Testis (tissue), 2 donors: ENCODE measurements at regions not wholly inside any gene's neighbourhood (a gene's known extent, or its start where the extent isn't known, plus 50 kb on each side); places are given as distances from the start of the nearest gene placed in this dataset.

ENCODE experiments used
- DNase-seq: peaks from one replicate; pipeline ENCODE4 v3.0.0-alpha.2; 2019
- H3K27ac ChIP-seq, 2 donors: fragments of 200-600 bp; sonication (generic); one replicate each; pipeline ENCODE4 v1.5.1; 2019
- H3K27me3 ChIP-seq: fragments of 200-600 bp; sonication (generic); one replicate; pipeline ENCODE4 v1.5.1; 2019
- H3K36me3 ChIP-seq: fragments of 200-600 bp; sonication (generic); one replicate; pipeline ENCODE4 v1.5.1; 2017; ENCODE audit warnings: low read depth; ENCODE audit errors: missing control alignments
- H3K4me1 ChIP-seq: fragments of 200-600 bp; sonication (generic); one replicate; pipeline ENCODE4 v1.5.1; 2019
- H3K4me3 ChIP-seq, 2 donors: fragments of 200-600 bp; sonication (generic); one replicate each; pipeline ENCODE4 v1.5.1; 2017 to 2019
- H3K9me3 ChIP-seq: fragments of 200-600 bp; sonication (generic); one replicate; pipeline ENCODE4 v1.5.1; 2017
- POLR2A ChIP-seq: fragments of 450-650 bp; IDR thresholded peaks from one replicate; pipeline ENCODE4 v1.6.1; 2017; ENCODE audit warnings: antibody characterized with exemption, mild to moderate bottlenecking, moderate library complexity
- WGBS, 2 donors: methylation state at CpG; one replicate each; pipeline ENCODE4 v1.1.5; 2018; 5-methylcytosine and 5-hydroxymethylcytosine counted together
- intact Hi-C: fragments of 100-400 bp; cut with DNase I; formaldehyde crosslinking; loops from one replicate; pipeline ENCODE4 v1.15.1; 2023; ENCODE audit warnings: low total_unique reads
- TF ChIP-seq, protein P1 (sequence below), 3 experiments: fragments of 450-650 bp in 2 of 3; fragments of 200-600 bp in 1 of 3; sonication (generic) in 1 of 3; IDR thresholded peaks; one replicate each; pipeline ENCODE4 v1.5.1; 2016 to 2019; ENCODE audit warnings: antibody characterized with exemption in 3 of 3, mild to moderate bottlenecking in 2 of 3, moderate library complexity in 1 of 3

DNA sequence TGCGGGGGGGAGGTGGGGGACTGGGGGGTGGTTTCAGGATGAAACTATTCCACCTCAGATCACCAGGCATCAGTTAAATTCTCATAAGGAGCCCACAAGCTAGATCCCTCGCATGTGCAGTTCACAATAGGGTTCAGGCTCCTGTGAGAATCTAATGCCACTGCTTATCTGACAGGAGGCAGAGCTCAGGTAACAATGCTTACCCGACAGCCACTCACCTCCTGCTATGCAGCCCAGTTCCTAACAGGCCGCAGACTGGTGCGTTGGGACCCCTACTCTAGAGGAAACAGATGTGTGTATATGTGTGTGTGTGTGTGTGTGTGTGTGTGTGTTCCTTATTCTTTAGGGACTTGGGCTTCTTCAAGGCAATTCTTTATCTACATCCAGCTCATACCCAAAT is 352.3 kb upstream of the CCNH start:
- Histone ChIP-seq H3K36me3 (no peaks in the 10 kb centered on the region), H3K9me3 (no peaks in the 10 kb centered on the region), H3K27ac (no peak overlapping the region), H3K27me3 (no peaks in the 10 kb centered on the region), H3K4me3 (no peak overlapping the region), H3K4me1 (no peaks in the 10 kb centered on the region)
- DNase-seq: no peak
- 58 to 71% methylated on average over 5 of the region's 5 CpGs for whole genome bisulfite sequencing, 2 donors
- TF ChIP-seq, protein P1, sequence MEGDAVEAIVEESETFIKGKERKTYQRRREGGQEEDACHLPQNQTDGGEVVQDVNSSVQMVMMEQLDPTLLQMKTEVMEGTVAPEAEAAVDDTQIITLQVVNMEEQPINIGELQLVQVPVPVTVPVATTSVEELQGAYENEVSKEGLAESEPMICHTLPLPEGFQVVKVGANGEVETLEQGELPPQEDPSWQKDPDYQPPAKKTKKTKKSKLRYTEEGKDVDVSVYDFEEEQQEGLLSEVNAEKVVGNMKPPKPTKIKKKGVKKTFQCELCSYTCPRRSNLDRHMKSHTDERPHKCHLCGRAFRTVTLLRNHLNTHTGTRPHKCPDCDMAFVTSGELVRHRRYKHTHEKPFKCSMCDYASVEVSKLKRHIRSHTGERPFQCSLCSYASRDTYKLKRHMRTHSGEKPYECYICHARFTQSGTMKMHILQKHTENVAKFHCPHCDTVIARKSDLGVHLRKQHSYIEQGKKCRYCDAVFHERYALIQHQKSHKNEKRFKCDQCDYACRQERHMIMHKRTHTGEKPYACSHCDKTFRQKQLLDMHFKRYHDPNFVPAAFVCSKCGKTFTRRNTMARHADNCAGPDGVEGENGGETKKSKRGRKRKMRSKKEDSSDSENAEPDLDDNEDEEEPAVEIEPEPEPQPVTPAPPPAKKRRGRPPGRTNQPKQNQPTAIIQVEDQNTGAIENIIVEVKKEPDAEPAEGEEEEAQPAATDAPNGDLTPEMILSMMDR (IDR thresholded peaks at IDR 0.05): no peak
- no peak for TF ChIP-seq POLR2A
- intact Hi-C loops: no loop called here

DNA sequence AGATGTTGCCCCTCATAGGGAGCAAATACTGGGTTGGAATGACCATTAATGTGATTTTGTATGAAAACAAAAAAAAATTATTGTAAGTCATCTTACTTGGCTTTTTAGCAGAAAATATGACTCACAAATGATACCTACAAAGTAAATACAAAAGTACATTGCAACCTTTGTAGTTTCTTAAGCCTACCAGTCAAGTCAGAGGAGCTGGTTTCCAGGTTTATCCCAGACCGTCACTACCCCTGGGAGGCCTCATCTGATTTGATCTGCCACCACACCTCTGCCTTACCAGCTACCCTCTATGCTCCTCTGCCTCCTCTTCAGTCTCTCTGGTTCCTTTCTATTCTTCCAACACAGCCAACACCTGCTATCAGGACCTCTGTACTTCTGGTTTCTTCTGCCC is 349.9 kb upstream of the CCNH start:
- no peak for DNase-seq
- Histone ChIP-seq H3K36me3 (no peaks in the 10 kb centered on the region), H3K27ac (no peak overlapping the region), H3K4me3 (no peak overlapping the region), H3K27me3 (no peaks in the 10 kb centered on the region), H3K4me1 (no peaks in the 10 kb centered on the region), H3K9me3 (no peaks in the 10 kb centered on the region)
- intact Hi-C loops: no loop called here
- TF ChIP-seq POLR2A: no peak
- TF ChIP-seq, protein P1 (IDR thresholded peaks at IDR 0.05): no peak
- 75 to 95% methylated on average over 1 of the region's 1 CpG for WGBS, 2 donors

DNA sequence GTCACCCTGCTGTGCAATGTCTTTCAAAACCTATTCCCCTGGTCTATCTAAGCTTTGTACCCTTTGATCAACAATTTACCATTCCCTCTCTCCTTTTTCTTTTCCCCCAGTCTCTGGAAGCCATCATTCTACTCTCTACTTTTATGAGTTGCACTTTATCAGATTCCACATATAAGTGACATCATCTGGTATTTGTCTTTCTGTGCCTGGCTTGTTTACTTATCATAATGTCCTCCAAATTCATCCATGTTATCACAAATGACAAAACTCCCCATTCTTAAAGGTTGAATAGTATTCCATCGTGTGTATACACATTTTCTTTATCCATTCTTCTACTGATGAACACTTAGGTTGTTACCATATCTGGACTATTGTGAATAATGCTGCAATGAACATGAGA is 344.2 kb upstream of the CCNH start:
- no peak for DNase-seq
- Histone ChIP-seq H3K4me3 (no peak overlapping the region), H3K36me3 (no peaks in the 10 kb centered on the region), H3K27ac (no peak overlapping the region), H3K27me3 (no peaks in the 10 kb centered on the region), H3K4me1 (no peaks in the 10 kb centered on the region), H3K9me3 (no peaks in the 10 kb centered on the region)
- TF ChIP-seq, protein P1 (IDR thresholded peaks at IDR 0.05): no peak
- TF ChIP-seq POLR2A: no peak
- WGBS, 2 donors: 69 to 82% methylated on average over 1 of the region's 1 CpG
- intact Hi-C loops: no loop called here

DNA sequence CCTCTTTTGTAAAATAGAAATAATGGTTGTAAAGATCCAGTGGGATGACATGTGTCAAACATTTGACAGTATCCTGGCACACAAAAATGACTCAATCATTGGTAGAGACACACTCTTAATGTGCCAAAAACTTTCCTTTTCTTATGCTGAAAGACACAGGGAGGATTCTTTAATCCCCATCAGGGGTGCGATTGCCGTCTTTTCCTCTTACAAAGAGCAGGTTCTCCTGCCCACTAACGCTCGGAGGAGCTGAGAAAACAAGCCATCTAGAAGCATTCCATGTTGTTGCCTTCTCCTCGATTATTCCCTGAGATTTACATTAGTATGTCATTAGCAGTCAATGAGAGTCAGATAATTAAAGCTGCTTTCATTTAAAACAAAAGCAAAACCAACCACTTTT is 342.6 kb upstream of the CCNH start:
- no peaks in the 10 kb centered on the region for H3K36me3 ChIP-seq
- no peak for DNase-seq
- intact Hi-C loops: no loop called here
- H3K4me3 ChIP-seq: no peak overlapping the region
- H3K27me3 ChIP-seq: no peaks in the 10 kb centered on the region
- WGBS, 2 donors: 48 to 55% methylated on average over 5 of the region's 5 CpGs
- H3K27ac ChIP-seq: no peak overlapping the region
- no peaks in the 10 kb centered on the region for H3K4me1 ChIP-seq
- TF ChIP-seq, protein P1 (IDR thresholded peaks at IDR 0.05): no peak
- H3K9me3 ChIP-seq: no peaks in the 10 kb centered on the region

DNA sequence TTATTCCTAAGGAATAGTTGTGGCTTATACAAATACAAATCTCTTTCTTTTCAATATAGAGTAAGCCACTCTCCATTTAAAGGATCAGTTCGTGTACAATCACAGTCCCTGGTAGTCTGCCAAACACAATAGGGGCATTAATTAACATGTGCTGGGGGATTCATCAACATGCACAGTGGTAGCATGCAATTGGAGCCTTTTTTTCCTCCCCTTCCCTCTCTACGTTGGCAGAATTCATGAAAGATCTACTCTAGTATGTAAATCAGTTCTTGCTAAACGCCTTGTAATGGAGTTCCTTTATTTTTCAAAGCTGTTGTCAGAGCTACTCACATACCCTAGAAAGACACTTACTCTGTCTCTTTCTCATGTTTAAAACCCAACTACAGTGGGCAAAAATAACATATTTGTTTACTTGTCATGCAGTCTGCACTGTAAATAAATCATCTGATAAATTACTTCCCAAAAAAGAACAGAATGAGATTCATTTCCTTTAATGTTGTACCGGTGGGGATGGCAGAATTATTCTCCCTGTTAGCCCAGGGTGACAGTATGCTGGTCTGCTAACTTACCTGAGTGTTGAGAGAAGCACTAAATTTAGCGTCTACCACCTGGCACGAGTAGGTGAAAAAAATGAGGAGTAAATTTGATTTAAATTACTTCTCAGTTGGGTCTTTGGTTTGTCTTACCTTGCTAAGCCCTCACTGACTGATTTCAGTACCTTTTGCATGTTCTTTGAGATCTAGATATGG is 341.5 kb upstream of the CCNH start:
- no peak for TF ChIP-seq POLR2A
- TF ChIP-seq, protein P1 (IDR thresholded peaks at IDR 0.05): no peak
- H3K27me3 ChIP-seq: no peaks in the 10 kb centered on the region
- H3K4me3 ChIP-seq: no peak overlapping the region
- H3K27ac ChIP-seq: no peak overlapping the region
- whole genome bisulfite sequencing, 2 donors: 34 to 35% methylated on average over 6 of the region's 6 CpGs
- DNase-seq: no peak
- no peaks in the 10 kb centered on the region for H3K9me3 ChIP-seq
- H3K36me3 ChIP-seq: no peaks in the 10 kb centered on the region
- no peaks in the 10 kb centered on the region for H3K4me1 ChIP-seq
- intact Hi-C loops: no loop called here
